SKM-1 (cell line): ENCODE measurements at regions not wholly inside any gene's neighbourhood (a gene's known extent, or its start where the extent isn't known, plus 50 kb on each side); places are given as distances from the start of the nearest gene placed in this dataset.
"Not testable (repeated sequence)": the region's sequence is repeated elsewhere in the genome, so short reads cannot be mapped to it uniquely, and the experiment has no call there.

Experiments used
- DNase-seq: peaks from one replicate; lab custom pipeline; 2025; ENCODE audit not compliant: unreplicated experiment; lab: John Stamatoyannopoulos, UW

- no peak for DNase-seq
These were observed 272.9 kb downstream of the KLHL13 start for GRCh38 chrX:117843749-117844148.

- DNase-seq: no peak
These were observed 276.0 kb downstream of the KLHL13 start for GRCh38 chrX:117840645-117841044.

- DNase-seq: no peak
These were observed 277.1 kb downstream of the KLHL13 start for GRCh38 chrX:117839544-117839943.

- no peak for DNase-seq
These were observed 277.9 kb downstream of the KLHL13 start for GRCh38 chrX:117838581-117839331.

GRCh38 chrX:117835034-117835433 lies 281.6 kb downstream of the KLHL13 start:
- no peak for DNase-seq

GRCh38 chrX:117834076-117834475 lies 282.5 kb downstream of the KLHL13 start:
- DNase-seq: no peak

- DNase-seq: not testable (repeated sequence)
These were observed 295.1 kb downstream of the KLHL13 start for GRCh38 chrX:117821472-117821871.

GRCh38 chrX:117808426-117808825 lies 308.2 kb downstream of the KLHL13 start:
- no peak for DNase-seq

GRCh38 chrX:117803463-117803862 lies 313.1 kb downstream of the KLHL13 start:
- no peak for DNase-seq

GRCh38 chrX:117788339-117788738 lies 328.3 kb downstream of the KLHL13 start:
- no peak for DNase-seq

- no peak for DNase-seq
These were observed 345.2 kb downstream of the KLHL13 start for GRCh38 chrX:117771384-117771783.

GRCh38 chrX:117768861-117769604 lies 347.6 kb downstream of the KLHL13 start:
- no peak for DNase-seq

- DNase-seq: no peak
These were observed 351.4 kb downstream of the KLHL13 start for GRCh38 chrX:117765211-117765610.

GRCh38 chrX:117752745-117753144 lies 363.9 kb downstream of the KLHL13 start:
- DNase-seq: no peak

GRCh38 chrX:117751155-117751554 lies 365.5 kb downstream of the KLHL13 start:
- DNase-seq: no peak

GRCh38 chrX:117744958-117745357 lies 371.7 kb downstream of the KLHL13 start:
- DNase-seq: no peak

- peak; percentile 0 for DNase-seq
These were observed 372.9 kb downstream of the KLHL13 start for GRCh38 chrX:117743469-117744251.

- DNase-seq: no peak
These were observed 403.2 kb downstream of the KLHL13 start for GRCh38 chrX:117713411-117713810.

GRCh38 chrX:117711782-117712181 lies 404.8 kb downstream of the KLHL13 start:
- no peak for DNase-seq

- DNase-seq: no peak
These were observed 408.5 kb downstream of the KLHL13 start for GRCh38 chrX:117707948-117708743.

GRCh38 chrX:117701050-117701449 lies 415.6 kb downstream of the KLHL13 start:
- no peak for DNase-seq
